CD4-positive, alpha-beta T cell treated with Interleukin-17A for 4 hours (primary cell): ENCODE measurements at regions not wholly inside any gene's neighbourhood (a gene's known extent, or its start where the extent isn't known, plus 50 kb on each side); places are given as distances from the start of the nearest gene placed in this dataset.

ENCODE experiments used
- DNase-seq: peaks from one replicate; pipeline ENCODE4 v3.0.0-alpha.2; 2020; ENCODE audit warnings: mixed read lengths

DNA sequence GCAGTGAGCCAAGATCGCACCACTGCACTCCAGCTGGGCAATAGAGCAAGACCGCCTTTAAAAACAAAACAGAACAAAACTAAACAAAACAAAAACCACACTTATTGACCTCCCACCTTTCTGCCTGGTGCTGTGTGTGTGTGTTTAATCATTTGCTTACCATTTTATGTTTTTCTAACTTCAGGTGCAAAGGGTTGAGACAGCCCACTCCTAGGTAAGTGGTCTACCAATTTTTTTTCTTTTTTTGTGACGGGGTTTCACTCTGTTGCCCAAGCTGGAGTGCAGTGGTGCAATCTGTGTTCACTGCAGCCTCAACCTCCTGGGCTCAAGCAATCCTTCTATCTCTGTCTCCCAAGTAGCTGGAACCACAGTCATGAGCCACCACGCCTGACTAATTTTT is 65.8 kb downstream of the SALL1 start:
- DNase-seq: no peak

DNA sequence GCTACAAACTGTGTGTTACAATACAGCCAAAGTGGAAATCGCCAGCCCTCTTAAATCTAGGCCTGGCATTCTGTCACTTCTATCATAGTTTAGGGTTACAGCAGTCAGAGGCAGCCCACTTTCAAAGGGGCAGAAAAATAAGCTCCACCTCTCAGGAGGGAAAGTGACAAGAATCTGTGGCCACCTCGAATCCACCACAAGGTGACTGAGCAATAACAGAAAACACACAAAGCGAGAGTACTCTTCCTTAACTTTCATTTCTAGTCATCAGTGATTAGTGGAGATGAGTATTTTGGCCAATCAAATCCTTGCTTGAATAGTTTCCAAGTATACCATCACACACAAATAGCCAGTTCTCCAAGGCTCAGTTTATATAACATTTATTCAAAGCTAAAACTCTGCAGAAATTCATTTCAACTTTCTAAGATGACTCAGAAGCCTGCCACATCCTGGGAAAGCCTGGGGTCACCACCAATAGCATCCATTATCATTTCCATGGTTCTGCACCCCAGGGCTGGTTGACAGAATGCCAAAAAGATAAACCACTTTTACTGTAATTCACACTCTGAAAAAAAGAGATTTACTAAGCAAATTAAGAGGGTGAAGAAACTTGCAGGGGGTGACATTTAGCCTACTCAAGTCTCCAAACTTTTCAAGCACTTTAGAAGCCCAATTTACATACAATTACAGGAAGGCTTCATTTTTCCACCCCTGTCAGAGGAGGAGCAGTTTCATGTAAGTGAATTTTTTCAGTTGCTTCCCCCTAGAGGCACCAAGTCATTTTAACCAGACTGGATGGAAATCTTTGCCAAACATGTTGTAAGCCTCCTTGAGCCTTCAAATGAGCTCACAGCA is 66.8 kb downstream of the SALL1 start:
- DNase-seq: no peak

DNA sequence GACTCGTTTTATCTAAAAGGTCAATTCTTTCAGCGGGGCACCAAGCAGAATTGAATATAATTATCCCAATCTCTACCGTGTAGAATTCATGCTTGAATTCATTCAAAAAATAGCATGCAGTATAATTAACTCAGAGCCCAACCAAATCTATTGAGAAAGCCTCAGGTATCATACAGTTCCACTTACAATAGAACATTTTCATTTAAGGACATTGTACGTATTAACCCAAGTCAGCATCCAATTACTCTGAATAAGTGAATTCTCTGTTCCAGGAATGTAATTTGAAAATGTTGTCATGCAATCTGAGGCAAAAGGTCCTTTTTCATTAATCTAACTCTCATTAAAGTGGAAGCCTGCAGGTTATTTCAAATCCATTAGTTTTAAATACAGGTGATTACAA is 78.5 kb downstream of the SALL1 start:
- DNase-seq: no peak

- no peak for DNase-seq
Observed at GRCh38 chr16:51071326-51071725, 79.7 kb downstream of the SALL1 start.

DNA sequence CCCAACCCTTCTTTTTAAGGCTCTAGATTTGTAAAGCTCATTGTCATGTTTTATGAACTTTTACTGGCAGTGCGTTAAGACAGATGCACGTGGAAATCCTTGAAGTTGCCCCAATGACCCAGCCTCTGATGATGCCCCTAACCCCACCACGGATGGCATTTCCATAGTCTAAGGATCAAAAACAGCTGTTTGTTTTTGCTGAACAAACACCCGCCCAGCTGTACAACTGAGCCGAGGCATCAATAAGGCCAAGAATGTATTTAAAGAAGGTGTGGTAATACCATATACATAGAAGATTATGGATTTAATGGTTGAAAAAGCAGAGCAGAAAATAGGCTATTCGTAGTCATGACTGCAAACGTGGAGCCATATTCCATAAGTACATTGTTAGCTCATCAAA is 83.7 kb downstream of the SALL1 start:
- DNase-seq: no peak

DNA sequence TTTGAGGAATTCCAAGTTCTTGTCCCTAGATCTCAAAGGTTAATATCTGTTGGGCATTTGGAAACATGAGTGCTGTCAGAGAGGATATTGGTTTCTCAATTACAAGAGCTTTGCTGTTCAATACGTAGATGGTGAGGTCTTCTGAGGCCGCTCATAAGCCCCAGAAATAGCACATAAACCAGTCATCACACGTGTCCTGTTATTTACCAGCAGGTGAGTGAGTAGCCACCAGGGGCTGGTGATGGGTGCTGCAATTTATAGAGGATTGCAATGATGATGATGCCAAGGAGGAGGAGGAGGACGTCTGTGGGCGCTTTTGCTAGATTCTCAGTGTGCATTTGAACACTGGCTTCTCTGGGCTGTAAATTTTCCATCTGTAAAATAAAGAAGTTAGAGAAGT is 89.0 kb downstream of the SALL1 start:
- DNase-seq: no peak

DNA sequence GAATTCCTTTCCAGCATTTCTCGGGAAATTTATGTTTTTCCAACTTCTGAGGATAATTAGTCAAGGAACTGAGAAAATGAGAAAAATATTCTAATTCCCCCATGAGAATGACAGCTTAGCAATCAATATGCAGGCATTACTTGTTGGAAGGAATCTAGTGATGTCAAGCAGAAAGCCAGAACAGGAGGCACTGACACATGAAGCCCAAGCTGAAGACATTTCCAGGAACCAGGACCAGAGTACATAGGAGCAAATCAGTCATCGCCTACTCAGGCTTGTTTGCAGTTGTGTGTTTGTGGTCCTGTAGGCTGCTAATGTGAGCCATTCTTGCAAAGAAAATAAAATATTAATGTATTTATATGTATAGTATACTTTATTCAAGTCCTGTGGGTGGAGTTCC is 89.7 kb downstream of the SALL1 start:
- DNase-seq: no peak

DNA sequence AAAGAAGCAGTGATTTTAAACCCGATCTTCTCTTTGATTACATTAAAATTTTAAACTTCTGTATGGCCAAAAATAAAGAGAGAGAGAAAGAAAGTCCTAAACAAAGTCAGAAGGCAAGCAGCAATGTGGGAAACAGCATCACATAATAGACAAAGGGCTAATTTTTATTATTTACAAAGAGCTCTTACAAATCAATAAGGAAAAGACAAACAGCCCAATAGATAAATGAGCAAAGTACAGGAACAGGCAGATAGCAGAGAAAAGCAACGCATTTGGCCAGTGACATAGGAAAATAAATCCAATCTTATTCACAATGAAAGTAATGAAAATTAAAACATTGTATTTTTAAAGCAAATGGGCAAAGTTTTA is 93.1 kb downstream of the SALL1 start:
- DNase-seq: no peak

- no peak for DNase-seq
Observed at GRCh38 chr16:51057102-51057793, 93.8 kb downstream of the SALL1 start.

- DNase-seq: no peak
Observed at GRCh38 chr16:51056331-51056730, 94.7 kb downstream of the SALL1 start.

DNA sequence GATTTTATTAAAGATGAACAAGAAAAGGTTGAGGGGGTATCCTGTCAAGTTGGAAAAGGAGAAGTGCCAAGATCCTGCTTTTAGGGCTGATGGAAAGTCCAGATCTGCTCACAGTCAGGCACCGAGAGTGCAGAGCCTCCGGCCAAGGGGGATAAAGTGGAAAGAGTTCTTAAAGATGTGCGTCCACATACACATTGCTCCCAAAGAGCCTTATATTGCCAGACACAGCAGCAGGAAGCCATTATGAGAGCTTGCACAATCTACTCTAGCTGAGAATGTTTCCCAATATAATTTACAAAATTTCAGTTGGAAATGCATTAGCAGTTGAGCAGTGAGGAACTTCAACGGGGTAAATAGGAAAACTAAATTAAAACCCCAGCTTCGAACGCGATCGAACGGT is 95.6 kb downstream of the SALL1 start:
- no peak for DNase-seq

GRCh38 chr16:51053775-51054174 is 97.3 kb downstream of the SALL1 start:
- DNase-seq: no peak

- no peak for DNase-seq
Observed at GRCh38 chr16:51051671-51052070, 99.4 kb downstream of the SALL1 start.

DNA sequence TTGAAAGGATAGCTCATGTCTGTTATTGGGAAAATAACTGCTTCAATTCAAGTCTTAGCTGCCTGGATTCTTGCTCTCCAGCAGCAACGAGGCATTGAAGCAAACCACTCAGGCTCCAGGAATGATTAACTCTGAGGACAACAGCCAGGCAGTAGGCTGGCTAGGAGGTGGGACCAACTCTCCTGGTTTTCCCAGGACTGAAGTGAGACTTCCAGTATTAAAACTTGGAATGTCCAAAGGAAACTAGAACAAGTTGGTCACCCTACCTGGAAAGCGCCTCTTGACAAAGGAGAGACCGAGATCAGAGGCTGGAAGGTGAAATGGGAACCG is 100.7 kb downstream of the SALL1 start:
- no peak for DNase-seq

DNA sequence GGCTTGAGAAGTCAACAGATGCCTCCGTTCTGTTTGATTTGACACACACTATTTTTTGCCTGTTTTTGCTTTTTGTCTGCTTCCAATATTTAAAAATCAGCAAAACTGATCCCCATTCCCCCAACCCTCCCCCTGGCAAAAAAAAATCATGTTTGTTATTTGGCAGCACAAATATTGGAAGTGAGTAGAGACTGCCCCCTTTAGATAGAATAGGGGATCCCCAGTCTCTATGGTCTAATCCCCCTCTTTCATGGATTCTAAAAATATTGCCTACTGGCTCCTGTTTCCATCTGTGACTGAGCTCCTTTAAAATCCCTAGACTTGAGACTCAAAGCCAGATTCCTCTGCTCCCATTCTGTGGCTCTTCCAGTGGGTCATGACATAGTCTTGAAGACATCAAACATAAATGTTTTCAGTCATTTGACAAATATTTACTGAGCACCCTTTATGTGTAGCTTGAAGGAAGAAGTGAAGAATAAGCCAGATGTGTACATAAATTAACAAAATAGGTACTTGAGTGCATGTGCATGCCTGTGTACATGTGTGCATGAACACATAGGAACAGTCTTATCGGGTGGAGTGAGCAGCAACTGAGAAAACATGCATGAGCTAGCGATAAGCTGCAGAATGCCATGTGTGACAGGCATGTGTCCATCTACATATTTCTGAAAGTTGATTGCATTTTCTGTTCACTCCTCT is 101.2 kb downstream of the SALL1 start:
- no peak for DNase-seq

- no peak for DNase-seq
Observed at GRCh38 chr16:51049276-51049675, 101.8 kb downstream of the SALL1 start.

DNA sequence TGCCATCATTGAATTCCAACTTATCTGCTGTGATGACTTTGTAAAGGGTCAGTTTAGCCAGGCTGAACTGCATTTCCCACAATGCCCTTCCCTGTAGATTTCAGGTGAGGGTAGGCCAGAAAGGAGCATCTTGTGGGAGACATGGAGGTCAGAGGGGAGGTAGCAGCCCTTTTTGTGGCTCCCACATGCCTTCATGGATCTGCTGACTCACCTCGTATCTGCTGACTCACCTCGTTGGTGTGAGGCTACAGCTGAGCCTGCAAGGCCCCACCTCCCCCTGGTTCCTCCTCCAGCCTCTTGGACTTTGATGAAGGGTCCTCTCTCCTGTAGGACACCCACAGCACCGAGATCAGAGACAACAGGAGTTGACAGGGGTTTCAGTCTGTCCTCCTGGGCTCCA is 102.5 kb downstream of the SALL1 start:
- DNase-seq: no peak

- no peak for DNase-seq
Observed at GRCh38 chr16:51045794-51046193, 105.3 kb downstream of the SALL1 start.

GRCh38 chr16:51045186-51045585 is 105.9 kb downstream of the SALL1 start:
- DNase-seq: no peak

GRCh38 chr16:51041546-51041945 is 109.5 kb downstream of the SALL1 start:
- DNase-seq: no peak

DNA sequence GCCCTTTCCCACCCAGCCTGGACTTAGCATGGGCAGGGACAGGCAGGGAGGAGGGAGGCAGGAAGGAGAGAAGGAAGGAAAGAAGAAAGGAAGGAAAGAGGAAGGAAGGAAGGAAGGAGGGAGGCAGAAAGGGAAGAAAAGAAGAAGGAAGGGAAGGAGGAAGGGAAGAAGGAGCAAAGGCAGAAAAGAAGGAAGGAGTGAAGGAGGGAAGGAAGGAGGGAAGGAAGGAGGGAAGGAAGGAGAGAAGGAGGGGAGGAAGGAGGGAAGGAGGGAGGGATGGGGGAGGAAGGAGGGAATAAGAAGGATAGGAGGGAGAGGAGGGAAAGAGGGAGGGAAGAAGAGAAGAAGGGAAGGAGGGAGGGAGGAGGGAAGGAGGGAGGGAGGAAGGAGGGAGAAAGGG is 110.4 kb downstream of the SALL1 start:
- no peak for DNase-seq

GRCh38 chr16:51039638-51040331 is 111.3 kb downstream of the SALL1 start:
- DNase-seq: no peak

DNA sequence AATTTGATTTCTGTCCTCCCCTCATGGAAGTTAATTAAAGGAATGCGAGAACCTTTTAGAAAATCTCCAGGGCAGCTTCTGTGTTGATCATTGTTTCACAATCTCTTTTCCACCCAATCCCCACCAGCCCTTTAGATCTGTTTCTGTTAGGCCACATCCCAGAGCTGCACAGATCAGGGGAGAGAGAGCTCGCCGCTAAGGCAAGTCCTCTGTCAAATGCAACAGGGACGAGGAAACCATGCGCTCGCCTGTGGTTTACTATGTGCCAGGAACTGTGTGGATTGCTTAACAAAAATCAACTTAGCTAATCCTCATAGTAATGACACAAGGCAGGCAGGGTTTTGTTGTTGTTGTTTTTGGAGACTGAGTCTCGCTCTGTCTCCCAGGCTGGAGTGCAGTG is 115.4 kb downstream of the SALL1 start:
- no peak for DNase-seq

DNA sequence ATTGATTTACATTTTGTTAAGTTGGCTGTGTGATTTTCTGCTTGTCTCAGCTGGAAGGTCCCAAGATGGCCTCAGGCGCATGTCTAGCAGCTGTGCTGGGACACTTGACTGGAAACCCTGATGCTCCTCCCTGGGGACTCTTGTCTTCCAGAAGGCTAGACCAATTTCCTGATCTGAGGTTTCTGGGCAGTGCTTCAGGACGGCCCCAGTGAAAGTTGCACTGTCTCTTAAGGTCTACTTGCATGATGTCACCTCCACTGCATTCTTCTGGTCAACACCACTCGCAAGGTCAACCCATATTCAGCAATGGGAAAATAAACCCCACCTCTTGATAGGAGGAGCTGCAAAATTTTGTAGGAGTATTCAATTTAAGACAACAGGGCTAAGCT is 116.0 kb downstream of the SALL1 start:
- DNase-seq: no peak
